SK-N-SH (cell line): ENCODE measurements at regions not wholly inside any gene's neighbourhood (a gene's known extent, or its start where the extent isn't known, plus 50 kb on each side); places are given as distances from the start of the nearest gene placed in this dataset.

ENCODE experiments used
- CTCF ChIP-seq: fragments of 200-600 bp; sonication (generic); IDR thresholded peaks from 2 replicates; pipeline ENCODE4 v1.6.1; 2017; ENCODE audit warnings: antibody characterized with exemption, mild to moderate bottlenecking, moderate library complexity
- MAX ChIP-seq: IDR thresholded peaks from 2 replicates; pipeline ENCODE4 v1.4.0; 2012; ENCODE audit warnings: low read depth
- MXI1 ChIP-seq: IDR thresholded peaks from 2 replicates; pipeline ENCODE4 v1.6.1; 2012; ENCODE audit warnings: mild to moderate bottlenecking, low read depth, low read length, improper control_type of control experiment
- NFIC ChIP-seq: IDR thresholded peaks from 2 replicates; pipeline ENCODE4 v1.4.0; 2012; ENCODE audit warnings: borderline replicate concordance
- RCOR1 ChIP-seq: fragments of 150-350 bp; IDR thresholded peaks from 2 replicates; pipeline ENCODE4 v1.6.1; 2017; ENCODE audit warnings: antibody characterized with exemption, low read length
- REST ChIP-seq: IDR thresholded peaks from 2 replicates; pipeline ENCODE4 v1.6.1; 2012; ENCODE audit warnings: mild to moderate bottlenecking, low read depth, low read length, moderate library complexity
- RFX5 ChIP-seq: IDR thresholded peaks from 2 replicates; pipeline ENCODE4 v1.6.1; 2012; ENCODE audit warnings: mild to moderate bottlenecking, improper control_type of control experiment, low read length
- RXRA ChIP-seq: IDR thresholded peaks from 2 replicates; pipeline ENCODE4 v1.4.0; 2012; ENCODE audit warnings: low read depth, mild to moderate bottlenecking, borderline replicate concordance

- TF ChIP-seq NFIC: no peak
- TF ChIP-seq CTCF: no peak
- no peak for TF ChIP-seq RFX5
- peak; percentile 63; the same call in 1 of the 2 replicates for TF ChIP-seq MXI1
- TF ChIP-seq MAX: no peak
- TF ChIP-seq RCOR1: peak; percentile 84
- no peak for TF ChIP-seq RXRA
- TF ChIP-seq REST: no peak
These were observed 89.9 kb downstream of the GLI2 start for GRCh38 chr2:120825370-120826259.
